ENCODE measurements at regions not wholly inside any gene's neighbourhood (a gene's known extent, or its start where the extent isn't known, plus 50 kb on each side); places are given as distances from the start of the nearest gene placed in this dataset.

DNA sequence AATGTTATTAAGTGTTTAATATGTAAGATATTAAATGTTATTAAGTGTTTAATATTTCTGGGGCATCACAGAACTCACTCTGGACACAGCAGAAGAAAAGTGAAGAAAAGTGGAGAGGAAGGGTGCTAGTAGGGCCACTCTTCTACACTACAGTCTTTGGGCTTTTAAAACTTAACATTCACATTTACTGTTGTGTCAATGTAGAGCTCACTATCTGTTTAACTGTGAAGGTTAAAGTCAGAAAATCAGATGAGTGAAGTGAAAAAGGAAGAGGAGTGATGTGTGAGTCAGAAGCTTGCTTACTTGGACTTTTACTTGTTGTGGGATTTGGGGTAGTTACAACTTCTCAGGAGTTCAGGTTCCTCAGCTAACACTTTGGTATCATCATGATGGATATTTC, 145.3 kb upstream of the DNAJC19 start:
- Histone ChIP-seq H3K9me3 (ENCODE audit: control insufficient read depth, insufficient read depth, low read depth, low read length) (no peaks in the 10 kb centered on the region), H3K4me3 (ENCODE audit: low read depth, low read length) (no peak overlapping the region), H3K4me1 (ENCODE audit: control insufficient read depth, insufficient read depth, low read length) (no peaks in the 10 kb centered on the region), H3K27ac (ENCODE audit: extremely low read depth, low read depth, low read length) (no peak overlapping the region), H3K36me3 (ENCODE audit: control insufficient read depth in 2 of 2, insufficient read depth in 1 of 2, low read length in 2 of 2) (no peaks in the 10 kb centered on the region)
- no peak for TF ChIP-seq MEIS1 (CRISPR knock-in tag; IDR thresholded peaks at IDR 0.05; ENCODE audit: borderline replicate concordance)
- no peak for TF ChIP-seq SCRT2 (tag by site-specific recombination; IDR thresholded peaks at IDR 0.05)
- TF ChIP-seq ZNF791 (tag by site-specific recombination; IDR thresholded peaks at IDR 0.05): no peak
- no peak for TF ChIP-seq ZNF600 (tag by site-specific recombination; IDR thresholded peaks at IDR 0.05)
- TF ChIP-seq ZNF114 (tag by site-specific recombination; IDR thresholded peaks at IDR 0.05): no peak
- TF ChIP-seq ZNF561 (tag by site-specific recombination; IDR thresholded peaks at IDR 0.05; ENCODE audit: borderline replicate concordance): no peak
- ChIA-PET CTCF (interaction anchor here (0.8 kb wide), 1 partner anchor 567 kb away, joined by 5 read pairs; no protein-coding TSS in a partner anchor), POLR2A (no interaction called here)

GRCh38 chr3:181133832-181134231, 144.3 kb upstream of the DNAJC19 start:
- CTCF ChIA-PET: no interaction called here
- H3K27ac ChIP-seq (ENCODE audit: extremely low read depth, low read depth, low read length): no peak overlapping the region
- POLR2A ChIA-PET: no interaction called here
- no peaks in the 10 kb centered on the region for H3K36me3 ChIP-seq (ENCODE audit: control insufficient read depth in 2 of 2, insufficient read depth in 1 of 2, low read length in 2 of 2)
- TF ChIP-seq ZNF362 (tag by site-specific recombination; IDR thresholded peaks at IDR 0.05): no peak
- no peak for TF ChIP-seq ZNF274 (IDR thresholded peaks at IDR 0.05; ENCODE audit: low read length)
- no peak for TF ChIP-seq ZNF274 (tag by site-specific recombination; IDR thresholded peaks at IDR 0.05; ENCODE audit: borderline replicate concordance)
- no peak for TF ChIP-seq ZNF10 (tag by site-specific recombination; IDR thresholded peaks at IDR 0.05)
- TF ChIP-seq ZNF558 (tag by site-specific recombination; IDR thresholded peaks at IDR 0.05): no peak
- no peak for TF ChIP-seq GLIS2 (tag by site-specific recombination; IDR thresholded peaks at IDR 0.05)
- no peak for TF ChIP-seq SP3 (tag by site-specific recombination; IDR thresholded peaks at IDR 0.05)
- no peak for TF ChIP-seq ZNF426 (tag by site-specific recombination; IDR thresholded peaks at IDR 0.05)
- no peak for TF ChIP-seq ZNF341 (tag by site-specific recombination; IDR thresholded peaks at IDR 0.05; ENCODE audit: low read depth)
- TF ChIP-seq, protein P1, sequence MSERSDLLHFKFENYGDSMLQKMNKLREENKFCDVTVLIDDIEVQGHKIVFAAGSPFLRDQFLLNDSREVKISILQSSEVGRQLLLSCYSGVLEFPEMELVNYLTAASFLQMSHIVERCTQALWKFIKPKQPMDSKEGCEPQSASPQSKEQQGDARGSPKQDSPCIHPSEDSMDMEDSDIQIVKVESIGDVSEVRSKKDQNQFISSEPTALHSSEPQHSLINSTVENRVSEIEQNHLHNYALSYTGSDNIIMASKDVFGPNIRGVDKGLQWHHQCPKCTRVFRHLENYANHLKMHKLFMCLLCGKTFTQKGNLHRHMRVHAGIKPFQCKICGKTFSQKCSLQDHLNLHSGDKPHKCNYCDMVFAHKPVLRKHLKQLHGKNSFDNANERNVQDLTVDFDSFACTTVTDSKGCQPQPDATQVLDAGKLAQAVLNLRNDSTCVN (tag by site-specific recombination; optimal IDR thresholded peaks at IDR 0.05): no peak
- TF ChIP-seq ZBTB17 (tag by site-specific recombination; IDR thresholded peaks at IDR 0.05): no peak
- no peak for TF ChIP-seq ZNF239 (tag by site-specific recombination; IDR thresholded peaks at IDR 0.05)
- TF ChIP-seq ZNF585B (tag by site-specific recombination; IDR thresholded peaks at IDR 0.05): no peak
- TF ChIP-seq ZSCAN23 (tag by site-specific recombination; IDR thresholded peaks at IDR 0.05): no peak
- TF ChIP-seq ZNF529 (tag by site-specific recombination; IDR thresholded peaks at IDR 0.05; ENCODE audit: insufficient replicate concordance): no peak
- no peak for TF ChIP-seq ZNF677 (tag by site-specific recombination; IDR thresholded peaks at IDR 0.05)
- no peak for TF ChIP-seq ZNF621 (tag by site-specific recombination; IDR thresholded peaks at IDR 0.05)
- no peak for TF ChIP-seq ZNF548 (tag by site-specific recombination; IDR thresholded peaks at IDR 0.05)
- no peak for TF ChIP-seq PRDM1 (tag by site-specific recombination; IDR thresholded peaks at IDR 0.05)
- H3K4me3 ChIP-seq (ENCODE audit: low read depth, low read length): no peak overlapping the region
- H3K4me1 ChIP-seq (ENCODE audit: control insufficient read depth, insufficient read depth, low read length): no peaks in the 10 kb centered on the region
- no peaks in the 10 kb centered on the region for H3K9me3 ChIP-seq (ENCODE audit: control insufficient read depth, insufficient read depth, low read depth, low read length)

Data from HEK293 (cell line).